SK-N-SH treated with all-trans-retinoic acid at 6 μM for 48 hours (cell line): ENCODE measurements at regions not wholly inside any gene's neighbourhood (a gene's known extent, or its start where the extent isn't known, plus 50 kb on each side); places are given as distances from the start of the nearest gene placed in this dataset.

Experiments used
- ATAC-seq: fragments of 200-7000 bp; cut with Tn5 transposase; 3 replicates; pipeline ENCODE4 v1.9.1; 2020; ENCODE audit warnings: mild to moderate bottlenecking, moderate library complexity
- ARNTL ChIP-seq: fragments of 450-650 bp; formaldehyde crosslinking; IDR thresholded peaks from 2 replicates; pipeline ENCODE4 v1.5.0; 2020; ENCODE audit warnings: low read depth, mild to moderate bottlenecking, moderate library complexity, borderline replicate concordance
- ESRRG ChIP-seq: fragments of 250-450 bp; sonication (Bioruptor Pico); IDR thresholded peaks from 2 replicates; pipeline ENCODE4 v1.6.1; 2021; ENCODE audit warnings: mild to moderate bottlenecking
- GLIS3 ChIP-seq: fragments of 250-450 bp; sonication (Bioruptor Pico); IDR thresholded peaks from 2 replicates; pipeline ENCODE4 v1.5.0; 2020; ENCODE audit warnings: mild to moderate bottlenecking, moderate library complexity
- ISL1 ChIP-seq: fragments of 250-450 bp; sonication (Bioruptor Pico); IDR thresholded peaks from 2 replicates; pipeline ENCODE4 v2.1.2; 2022; ENCODE audit warnings: mild to moderate bottlenecking, moderate library complexity
- OSR1 ChIP-seq: fragments of 250-450 bp; sonication (Bioruptor Pico); IDR thresholded peaks from 2 replicates; pipeline ENCODE4 v1.8.0; 2022; ENCODE audit warnings: moderate library complexity, mild to moderate bottlenecking, inconsistent platforms
- PPARA ChIP-seq: fragments of 250-450 bp; sonication (Bioruptor Pico); IDR thresholded peaks from 2 replicates; pipeline ENCODE4 v1.5.0; 2020; ENCODE audit warnings: mild to moderate bottlenecking, borderline replicate concordance
- RARB ChIP-seq: fragments of 250-450 bp; sonication (Bioruptor Pico); IDR thresholded peaks from 2 replicates; pipeline ENCODE4 v1.8.0; 2021; ENCODE audit warnings: mild to moderate bottlenecking, moderate library complexity
- SNAI2 ChIP-seq: fragments of 250-450 bp; sonication (Bioruptor Pico); IDR thresholded peaks from 2 replicates; pipeline ENCODE4 v1.5.0; 2020; ENCODE audit warnings: mild to moderate bottlenecking, moderate library complexity
- TCF4 ChIP-seq: fragments of 250-450 bp; sonication (Bioruptor Pico); IDR thresholded peaks from 2 replicates; pipeline ENCODE4 v1.8.0; 2021; ENCODE audit warnings: mild to moderate bottlenecking, moderate library complexity, borderline replicate concordance
- TOX ChIP-seq: fragments of 250-450 bp; sonication (Bioruptor Pico); IDR thresholded peaks from 2 replicates; pipeline ENCODE4 v1.8.0; 2021; ENCODE audit warnings: mild to moderate bottlenecking, moderate library complexity, borderline replicate concordance
- ZC3H10 ChIP-seq: fragments of 250-450 bp; sonication (Bioruptor Pico); IDR thresholded peaks from 2 replicates; pipeline ENCODE4 v1.5.1; 2021; ENCODE audit warnings: mild to moderate bottlenecking, moderate library complexity
- ZFP3 ChIP-seq: fragments of 250-450 bp; sonication (Bioruptor Pico); IDR thresholded peaks from 2 replicates; pipeline ENCODE4 v1.5.0; 2020; ENCODE audit warnings: mild to moderate bottlenecking, moderate library complexity
- ZFP30 ChIP-seq: fragments of 450-650 bp; formaldehyde crosslinking; IDR thresholded peaks from 2 replicates; pipeline ENCODE4 v1.5.0; 2022; ENCODE audit warnings: mild to moderate bottlenecking, moderate library complexity
- ZNF565 ChIP-seq: fragments of 450-650 bp; formaldehyde crosslinking; conservative IDR thresholded peaks from 2 replicates; pipeline ENCODE4 v1.5.0; 2020; ENCODE audit warnings: low read depth, mild to moderate bottlenecking, moderate library complexity
- ZNF70 ChIP-seq: fragments of 450-650 bp; formaldehyde crosslinking; IDR thresholded peaks from 2 replicates; pipeline ENCODE4 v1.5.0; 2020; ENCODE audit warnings: mild to moderate bottlenecking, moderate library complexity
- ZNF8 ChIP-seq: fragments of 450-650 bp; formaldehyde crosslinking; IDR thresholded peaks from 2 replicates; pipeline ENCODE4 v1.5.0; 2020; ENCODE audit warnings: mild to moderate bottlenecking, moderate library complexity
- TF ChIP-seq, protein P1 (sequence below): fragments of 250-450 bp; sonication (Bioruptor Pico); IDR thresholded peaks from 2 replicates; pipeline ENCODE4 v1.8.0; 2021; ENCODE audit warnings: low read depth, mild to moderate bottlenecking, moderate library complexity, borderline replicate concordance
- TF ChIP-seq, protein P2 (sequence below): fragments of 250-450 bp; sonication (Bioruptor Pico); IDR thresholded peaks from 2 replicates; pipeline ENCODE4 v1.5.0; 2020; ENCODE audit warnings: mild to moderate bottlenecking, moderate library complexity
- TF ChIP-seq, protein P3 (sequence below): fragments of 250-450 bp; sonication (Bioruptor Pico); IDR thresholded peaks from 2 replicates; pipeline ENCODE4 v1.5.1; 2020; ENCODE audit warnings: low read depth, mild to moderate bottlenecking, moderate library complexity
- TF ChIP-seq, protein P4 (sequence below): fragments of 250-450 bp; sonication (Bioruptor Pico); IDR thresholded peaks from 2 replicates; pipeline ENCODE4 v1.8.0; 2020; ENCODE audit warnings: mild to moderate bottlenecking, moderate library complexity, borderline replicate concordance
- TF ChIP-seq, protein P5 (sequence below): fragments of 250-450 bp; sonication (Bioruptor Pico); IDR thresholded peaks from 2 replicates; pipeline ENCODE4 v1.5.1; 2021; ENCODE audit warnings: mild to moderate bottlenecking, moderate library complexity

DNA sequence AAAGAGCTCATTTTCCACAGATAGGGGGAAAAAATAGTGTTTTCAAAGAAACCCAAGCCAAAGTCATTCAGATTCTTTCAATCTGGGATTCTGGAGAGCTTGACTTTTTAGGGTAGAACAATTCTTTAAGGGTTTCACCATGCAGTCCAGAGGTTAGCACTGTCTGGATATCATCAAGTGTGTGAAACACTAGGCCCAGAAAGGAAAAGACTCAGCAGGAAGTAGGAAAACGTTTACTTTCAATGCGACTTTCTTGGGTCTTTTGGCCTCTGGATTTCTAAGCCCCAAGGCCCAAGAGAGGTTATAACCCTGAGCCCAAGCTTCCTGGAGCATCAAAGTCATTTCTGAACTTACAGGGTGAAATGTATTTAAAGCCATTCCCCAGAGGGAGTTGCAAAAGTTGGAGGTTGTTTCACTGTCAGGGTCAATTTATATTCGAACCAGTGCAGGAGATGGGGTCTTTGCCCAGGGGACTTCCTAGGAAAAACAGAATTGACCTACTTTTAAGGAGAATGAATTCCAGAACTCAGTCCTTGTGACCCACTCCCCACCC is 158.0 kb downstream of the C7orf25 start:
- no peak for ATAC-seq
- TF ChIP-seq GLIS3 (CRISPR knock-in tag), result no peak
- no peak for TF ChIP-seq RARB (CRISPR knock-in tag)
- TF ChIP-seq TCF4, result no peak
- TF ChIP-seq PPARA (CRISPR knock-in tag), result no peak
- TF ChIP-seq, protein P1, sequence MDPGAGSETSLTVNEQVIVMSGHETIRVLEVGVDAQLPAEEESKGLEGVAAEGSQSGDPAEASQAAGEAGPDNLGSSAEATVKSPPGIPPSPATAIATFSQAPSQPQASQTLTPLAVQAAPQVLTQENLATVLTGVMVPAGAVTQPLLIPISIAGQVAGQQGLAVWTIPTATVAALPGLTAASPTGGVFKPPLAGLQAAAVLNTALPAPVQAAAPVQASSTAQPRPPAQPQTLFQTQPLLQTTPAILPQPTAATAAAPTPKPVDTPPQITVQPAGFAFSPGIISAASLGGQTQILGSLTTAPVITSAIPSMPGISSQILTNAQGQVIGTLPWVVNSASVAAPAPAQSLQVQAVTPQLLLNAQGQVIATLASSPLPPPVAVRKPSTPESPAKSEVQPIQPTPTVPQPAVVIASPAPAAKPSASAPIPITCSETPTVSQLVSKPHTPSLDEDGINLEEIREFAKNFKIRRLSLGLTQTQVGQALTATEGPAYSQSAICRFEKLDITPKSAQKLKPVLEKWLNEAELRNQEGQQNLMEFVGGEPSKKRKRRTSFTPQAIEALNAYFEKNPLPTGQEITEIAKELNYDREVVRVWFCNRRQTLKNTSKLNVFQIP (CRISPR knock-in tag), result no peak
- TF ChIP-seq ARNTL (CRISPR knock-in tag), result no peak
- no peak for TF ChIP-seq OSR1 (CRISPR knock-in tag)
- TF ChIP-seq, protein P2, sequence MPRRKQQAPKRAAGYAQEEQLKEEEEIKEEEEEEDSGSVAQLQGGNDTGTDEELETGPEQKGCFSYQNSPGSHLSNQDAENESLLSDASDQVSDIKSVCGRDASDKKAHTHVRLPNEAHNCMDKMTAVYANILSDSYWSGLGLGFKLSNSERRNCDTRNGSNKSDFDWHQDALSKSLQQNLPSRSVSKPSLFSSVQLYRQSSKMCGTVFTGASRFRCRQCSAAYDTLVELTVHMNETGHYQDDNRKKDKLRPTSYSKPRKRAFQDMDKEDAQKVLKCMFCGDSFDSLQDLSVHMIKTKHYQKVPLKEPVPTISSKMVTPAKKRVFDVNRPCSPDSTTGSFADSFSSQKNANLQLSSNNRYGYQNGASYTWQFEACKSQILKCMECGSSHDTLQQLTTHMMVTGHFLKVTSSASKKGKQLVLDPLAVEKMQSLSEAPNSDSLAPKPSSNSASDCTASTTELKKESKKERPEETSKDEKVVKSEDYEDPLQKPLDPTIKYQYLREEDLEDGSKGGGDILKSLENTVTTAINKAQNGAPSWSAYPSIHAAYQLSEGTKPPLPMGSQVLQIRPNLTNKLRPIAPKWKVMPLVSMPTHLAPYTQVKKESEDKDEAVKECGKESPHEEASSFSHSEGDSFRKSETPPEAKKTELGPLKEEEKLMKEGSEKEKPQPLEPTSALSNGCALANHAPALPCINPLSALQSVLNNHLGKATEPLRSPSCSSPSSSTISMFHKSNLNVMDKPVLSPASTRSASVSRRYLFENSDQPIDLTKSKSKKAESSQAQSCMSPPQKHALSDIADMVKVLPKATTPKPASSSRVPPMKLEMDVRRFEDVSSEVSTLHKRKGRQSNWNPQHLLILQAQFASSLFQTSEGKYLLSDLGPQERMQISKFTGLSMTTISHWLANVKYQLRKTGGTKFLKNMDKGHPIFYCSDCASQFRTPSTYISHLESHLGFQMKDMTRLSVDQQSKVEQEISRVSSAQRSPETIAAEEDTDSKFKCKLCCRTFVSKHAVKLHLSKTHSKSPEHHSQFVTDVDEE (CRISPR knock-in tag), result no peak
- TF ChIP-seq, protein P3, sequence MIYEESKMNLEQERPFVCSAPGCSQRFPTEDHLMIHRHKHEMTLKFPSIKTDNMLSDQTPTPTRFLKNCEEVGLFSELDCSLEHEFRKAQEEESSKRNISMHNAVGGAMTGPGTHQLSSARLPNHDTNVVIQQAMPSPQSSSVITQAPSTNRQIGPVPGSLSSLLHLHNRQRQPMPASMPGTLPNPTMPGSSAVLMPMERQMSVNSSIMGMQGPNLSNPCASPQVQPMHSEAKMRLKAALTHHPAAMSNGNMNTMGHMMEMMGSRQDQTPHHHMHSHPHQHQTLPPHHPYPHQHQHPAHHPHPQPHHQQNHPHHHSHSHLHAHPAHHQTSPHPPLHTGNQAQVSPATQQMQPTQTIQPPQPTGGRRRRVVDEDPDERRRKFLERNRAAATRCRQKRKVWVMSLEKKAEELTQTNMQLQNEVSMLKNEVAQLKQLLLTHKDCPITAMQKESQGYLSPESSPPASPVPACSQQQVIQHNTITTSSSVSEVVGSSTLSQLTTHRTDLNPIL, result no peak
- no peak for TF ChIP-seq ZNF8 (CRISPR knock-in tag)

DNA sequence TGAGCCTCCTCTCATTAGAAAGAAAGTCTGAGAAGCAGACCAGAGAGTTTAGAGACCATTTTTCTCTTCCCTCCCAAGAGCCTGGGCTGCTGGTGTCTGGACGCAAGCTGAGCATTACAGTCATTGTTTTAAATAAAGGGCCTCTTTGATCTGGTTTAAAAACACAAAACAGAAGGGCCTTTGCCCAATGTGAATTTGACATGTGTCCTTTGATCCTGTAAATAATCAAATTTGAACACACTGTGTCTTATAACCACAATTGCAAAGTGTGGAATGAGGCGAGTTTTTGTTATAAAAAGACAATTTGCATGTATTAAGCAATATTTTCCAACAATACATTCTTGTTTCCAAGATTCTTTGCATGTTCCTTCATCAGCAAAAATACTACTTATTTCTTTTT is 158.5 kb downstream of the C7orf25 start:
- no peak for TF ChIP-seq ZNF70 (CRISPR knock-in tag)
- TF ChIP-seq, protein P4, sequence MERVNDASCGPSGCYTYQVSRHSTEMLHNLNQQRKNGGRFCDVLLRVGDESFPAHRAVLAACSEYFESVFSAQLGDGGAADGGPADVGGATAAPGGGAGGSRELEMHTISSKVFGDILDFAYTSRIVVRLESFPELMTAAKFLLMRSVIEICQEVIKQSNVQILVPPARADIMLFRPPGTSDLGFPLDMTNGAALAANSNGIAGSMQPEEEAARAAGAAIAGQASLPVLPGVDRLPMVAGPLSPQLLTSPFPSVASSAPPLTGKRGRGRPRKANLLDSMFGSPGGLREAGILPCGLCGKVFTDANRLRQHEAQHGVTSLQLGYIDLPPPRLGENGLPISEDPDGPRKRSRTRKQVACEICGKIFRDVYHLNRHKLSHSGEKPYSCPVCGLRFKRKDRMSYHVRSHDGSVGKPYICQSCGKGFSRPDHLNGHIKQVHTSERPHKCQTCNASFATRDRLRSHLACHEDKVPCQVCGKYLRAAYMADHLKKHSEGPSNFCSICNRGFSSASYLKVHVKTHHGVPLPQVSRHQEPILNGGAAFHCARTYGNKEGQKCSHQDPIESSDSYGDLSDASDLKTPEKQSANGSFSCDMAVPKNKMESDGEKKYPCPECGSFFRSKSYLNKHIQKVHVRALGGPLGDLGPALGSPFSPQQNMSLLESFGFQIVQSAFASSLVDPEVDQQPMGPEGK, result no peak
- TF ChIP-seq GLIS3 (CRISPR knock-in tag), result no peak
- TF ChIP-seq, protein P5, sequence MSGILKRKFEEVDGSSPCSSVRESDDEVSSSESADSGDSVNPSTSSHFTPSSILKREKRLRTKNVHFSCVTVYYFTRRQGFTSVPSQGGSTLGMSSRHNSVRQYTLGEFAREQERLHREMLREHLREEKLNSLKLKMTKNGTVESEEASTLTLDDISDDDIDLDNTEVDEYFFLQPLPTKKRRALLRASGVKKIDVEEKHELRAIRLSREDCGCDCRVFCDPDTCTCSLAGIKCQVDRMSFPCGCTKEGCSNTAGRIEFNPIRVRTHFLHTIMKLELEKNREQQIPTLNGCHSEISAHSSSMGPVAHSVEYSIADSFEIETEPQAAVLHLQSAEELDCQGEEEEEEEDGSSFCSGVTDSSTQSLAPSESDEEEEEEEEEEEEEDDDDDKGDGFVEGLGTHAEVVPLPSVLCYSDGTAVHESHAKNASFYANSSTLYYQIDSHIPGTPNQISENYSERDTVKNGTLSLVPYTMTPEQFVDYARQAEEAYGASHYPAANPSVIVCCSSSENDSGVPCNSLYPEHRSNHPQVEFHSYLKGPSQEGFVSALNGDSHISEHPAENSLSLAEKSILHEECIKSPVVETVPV (CRISPR knock-in tag), result no peak
- no peak for TF ChIP-seq TCF4
- TF ChIP-seq ESRRG (CRISPR knock-in tag), result no peak
- TF ChIP-seq ISL1 (CRISPR knock-in tag), result no peak
- no peak for TF ChIP-seq ZC3H10
- no peak for TF ChIP-seq ZNF565 (CRISPR knock-in tag)
- TF ChIP-seq TOX (CRISPR knock-in tag), result no peak
- ATAC-seq, result no peak

DNA sequence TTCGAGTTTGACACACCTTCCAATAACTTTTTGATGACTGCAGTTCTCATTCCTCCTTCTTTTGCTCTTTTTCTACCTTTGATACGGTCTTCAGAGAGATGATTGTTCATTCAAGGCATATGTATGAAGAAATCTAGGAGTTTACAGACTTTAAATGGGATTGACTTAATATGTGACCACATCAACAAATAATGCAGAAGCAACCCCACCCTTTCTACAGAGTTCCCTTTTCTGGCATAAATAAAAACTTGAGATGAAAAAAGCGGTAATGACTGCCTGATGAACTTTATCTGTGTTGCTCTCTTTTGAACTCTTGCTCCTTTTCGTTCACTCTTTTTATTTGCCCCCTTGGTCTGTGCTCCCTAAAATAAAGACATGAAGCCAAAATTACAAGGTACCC is 161.7 kb downstream of the C7orf25 start:
- TF ChIP-seq PPARA (CRISPR knock-in tag), result no peak
- TF ChIP-seq, protein P5 (CRISPR knock-in tag), result no peak
- no peak for TF ChIP-seq GLIS3 (CRISPR knock-in tag)
- no peak for TF ChIP-seq ESRRG (CRISPR knock-in tag)
- TF ChIP-seq ZC3H10, result no peak
- no peak for TF ChIP-seq TOX (CRISPR knock-in tag)
- no peak for TF ChIP-seq ZFP3
- TF ChIP-seq, protein P3, result no peak
- TF ChIP-seq ZFP30, result no peak
- TF ChIP-seq SNAI2 (CRISPR knock-in tag), result no peak
- no peak for TF ChIP-seq OSR1 (CRISPR knock-in tag)
- ATAC-seq, result no peak
